ENCODE measurements at regions not wholly inside any gene's neighbourhood (a gene's known extent, or its start where the extent isn't known, plus 50 kb on each side); places are given as distances from the start of the nearest gene placed in this dataset.

DNA sequence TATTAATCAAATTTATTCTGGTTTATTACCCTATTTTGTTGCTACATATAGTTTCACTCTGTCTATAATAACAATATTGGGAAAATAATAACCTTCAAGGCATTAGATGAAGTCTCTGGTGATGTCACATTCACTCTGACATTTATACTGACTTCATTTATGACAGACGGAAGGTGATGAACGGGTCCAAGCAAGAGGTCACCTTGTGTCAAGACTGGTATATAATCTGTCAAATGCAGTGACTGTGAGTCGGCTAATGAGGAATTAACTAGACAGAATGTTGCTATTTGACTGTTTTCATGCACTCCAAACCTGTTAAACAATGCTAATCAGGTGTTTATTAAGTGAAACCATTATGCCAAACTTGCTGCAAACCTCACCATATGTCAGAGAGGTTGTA, 800.5 kb upstream of the KLHL1 start:
- H3K4me3 ChIP-seq (ENCODE audit: low read depth in 1 of 2, low read length in 2 of 2): no peak overlapping the region
- H3K79me2 ChIP-seq (ENCODE audit: insufficient read depth, low read length): no peaks in the 10 kb centered on the region
- H3K36me3 ChIP-seq (ENCODE audit: insufficient read depth, low read length): no peaks in the 10 kb centered on the region
- H3K9ac ChIP-seq (ENCODE audit: low read depth, low read length): no peak overlapping the region
- H3K27me3 ChIP-seq (ENCODE audit: insufficient read depth, low read length, poor library complexity): no peaks in the 10 kb centered on the region
- H2AFZ ChIP-seq (ENCODE audit: low read depth, low read length): no peak overlapping the region
- no peaks in the 10 kb centered on the region for H4K20me1 ChIP-seq (ENCODE audit: insufficient read depth, low read length)
- H3K4me1 ChIP-seq (ENCODE audit: insufficient read depth, low read length): no peaks in the 10 kb centered on the region
- no peak overlapping the region for H3K4me2 ChIP-seq (ENCODE audit: insufficient read depth, low read length)
- TF ChIP-seq, protein P1, sequence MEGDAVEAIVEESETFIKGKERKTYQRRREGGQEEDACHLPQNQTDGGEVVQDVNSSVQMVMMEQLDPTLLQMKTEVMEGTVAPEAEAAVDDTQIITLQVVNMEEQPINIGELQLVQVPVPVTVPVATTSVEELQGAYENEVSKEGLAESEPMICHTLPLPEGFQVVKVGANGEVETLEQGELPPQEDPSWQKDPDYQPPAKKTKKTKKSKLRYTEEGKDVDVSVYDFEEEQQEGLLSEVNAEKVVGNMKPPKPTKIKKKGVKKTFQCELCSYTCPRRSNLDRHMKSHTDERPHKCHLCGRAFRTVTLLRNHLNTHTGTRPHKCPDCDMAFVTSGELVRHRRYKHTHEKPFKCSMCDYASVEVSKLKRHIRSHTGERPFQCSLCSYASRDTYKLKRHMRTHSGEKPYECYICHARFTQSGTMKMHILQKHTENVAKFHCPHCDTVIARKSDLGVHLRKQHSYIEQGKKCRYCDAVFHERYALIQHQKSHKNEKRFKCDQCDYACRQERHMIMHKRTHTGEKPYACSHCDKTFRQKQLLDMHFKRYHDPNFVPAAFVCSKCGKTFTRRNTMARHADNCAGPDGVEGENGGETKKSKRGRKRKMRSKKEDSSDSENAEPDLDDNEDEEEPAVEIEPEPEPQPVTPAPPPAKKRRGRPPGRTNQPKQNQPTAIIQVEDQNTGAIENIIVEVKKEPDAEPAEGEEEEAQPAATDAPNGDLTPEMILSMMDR (IDR thresholded peaks at IDR 0.05; ENCODE audit: borderline replicate concordance, extremely low read depth, low read length, poor library complexity, severe bottlenecking): no peak
- TF ChIP-seq EZH2 (IDR thresholded peaks at IDR 0.05; ENCODE audit: borderline replicate concordance, low read depth, low read length, severe bottlenecking): no peak
- DNase-seq (no peak), ATAC-seq (ENCODE audit: insufficient read depth, low read depth) (no peak)
- no peaks in the 10 kb centered on the region for H3K9me3 ChIP-seq (ENCODE audit: insufficient read depth, low read length, severe bottlenecking)
- H3K27ac ChIP-seq (ENCODE audit: low read length): no peak overlapping the region

DNA sequence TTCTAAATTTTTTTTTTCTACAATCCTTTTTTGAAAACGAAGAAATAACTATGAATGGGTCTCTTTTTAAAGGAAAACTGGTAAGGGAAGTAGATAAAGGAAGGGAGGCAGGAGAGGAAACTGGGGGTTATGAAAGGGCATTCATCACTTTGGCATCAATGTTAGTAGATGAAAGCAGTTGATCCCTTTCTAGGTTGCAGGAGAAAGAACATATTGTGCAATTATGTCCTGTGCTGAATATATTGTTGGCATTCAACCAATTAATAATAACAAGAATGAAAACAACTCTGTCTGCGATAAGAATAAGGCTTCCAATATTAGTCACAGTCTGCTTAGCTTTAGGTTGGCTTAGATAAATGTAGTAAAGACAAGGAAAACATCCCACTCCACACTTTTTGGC, 796.8 kb upstream of the KLHL1 start:
- no peak overlapping the region for H3K9ac ChIP-seq (ENCODE audit: low read depth, low read length)
- no peaks in the 10 kb centered on the region for H4K20me1 ChIP-seq (ENCODE audit: insufficient read depth, low read length)
- TF ChIP-seq, protein P1 (IDR thresholded peaks at IDR 0.05; ENCODE audit: borderline replicate concordance, extremely low read depth, low read length, poor library complexity, severe bottlenecking): no peak
- TF ChIP-seq EZH2 (IDR thresholded peaks at IDR 0.05; ENCODE audit: borderline replicate concordance, low read depth, low read length, severe bottlenecking): no peak
- no peaks in the 10 kb centered on the region for H3K4me1 ChIP-seq (ENCODE audit: insufficient read depth, low read length)
- no peak overlapping the region for H3K4me3 ChIP-seq (ENCODE audit: low read depth in 1 of 2, low read length in 2 of 2)
- H3K4me2 ChIP-seq (ENCODE audit: insufficient read depth, low read length): no peak overlapping the region
- no peak overlapping the region for H3K27ac ChIP-seq (ENCODE audit: low read length)
- H3K36me3 ChIP-seq (ENCODE audit: insufficient read depth, low read length): no peaks in the 10 kb centered on the region
- DNase-seq: no peak
- ATAC-seq (ENCODE audit: insufficient read depth, low read depth): no peak
- no peak overlapping the region for H2AFZ ChIP-seq (ENCODE audit: low read depth, low read length)
- no peaks in the 10 kb centered on the region for H3K9me3 ChIP-seq (ENCODE audit: insufficient read depth, low read length, severe bottlenecking)
- H3K27me3 ChIP-seq (ENCODE audit: insufficient read depth, low read length, poor library complexity): no peaks in the 10 kb centered on the region
- H3K79me2 ChIP-seq (ENCODE audit: insufficient read depth, low read length): no peaks in the 10 kb centered on the region

GRCh38 chr13:70896136-70896535, 787.9 kb upstream of the KLHL1 start:
- Histone ChIP-seq H4K20me1 (ENCODE audit: insufficient read depth, low read length) (no peaks in the 10 kb centered on the region), H3K4me3 (ENCODE audit: low read depth in 1 of 2, low read length in 2 of 2) (no peak overlapping the region), H3K4me1 (ENCODE audit: insufficient read depth, low read length) (no peaks in the 10 kb centered on the region), H3K27ac (ENCODE audit: low read length) (no peak overlapping the region), H3K79me2 (ENCODE audit: insufficient read depth, low read length) (no peaks in the 10 kb centered on the region), H3K9me3 (ENCODE audit: insufficient read depth, low read length, severe bottlenecking) (no peaks in the 10 kb centered on the region), H3K4me2 (ENCODE audit: insufficient read depth, low read length) (no peak overlapping the region), H3K27me3 (ENCODE audit: insufficient read depth, low read length, poor library complexity) (no peaks in the 10 kb centered on the region), H3K36me3 (ENCODE audit: insufficient read depth, low read length) (no peaks in the 10 kb centered on the region), H2AFZ (ENCODE audit: low read depth, low read length) (no peak overlapping the region), H3K9ac (ENCODE audit: low read depth, low read length) (no peak overlapping the region)
- no peak for TF ChIP-seq EZH2 (IDR thresholded peaks at IDR 0.05; ENCODE audit: borderline replicate concordance, low read depth, low read length, severe bottlenecking)
- TF ChIP-seq, protein P1 (IDR thresholded peaks at IDR 0.05; ENCODE audit: borderline replicate concordance, extremely low read depth, low read length, poor library complexity, severe bottlenecking): no peak
- ATAC-seq (ENCODE audit: insufficient read depth, low read depth) (no peak), DNase-seq (no peak)

DNA sequence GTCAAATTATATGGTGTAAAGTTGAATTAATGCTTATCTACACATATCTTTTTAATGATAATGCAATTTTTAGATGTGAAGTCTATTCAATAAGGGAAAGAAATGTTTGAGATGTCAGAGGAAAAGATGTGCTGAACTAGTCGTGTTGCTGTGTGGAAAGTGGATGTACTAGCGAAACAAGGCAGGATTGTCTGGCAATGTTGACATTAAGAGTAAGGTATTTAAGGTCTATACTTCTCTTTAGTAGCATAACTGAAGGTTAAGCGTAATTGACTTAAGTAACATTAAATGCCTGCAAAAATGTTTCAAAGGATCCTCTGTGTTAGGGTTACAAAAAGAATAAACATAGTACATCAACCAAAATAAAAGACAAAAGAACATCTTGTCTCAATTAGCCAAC, 787.3 kb upstream of the KLHL1 start:
- no peak overlapping the region for H3K4me2 ChIP-seq (ENCODE audit: insufficient read depth, low read length)
- TF ChIP-seq, protein P1 (IDR thresholded peaks at IDR 0.05; ENCODE audit: borderline replicate concordance, extremely low read depth, low read length, poor library complexity, severe bottlenecking): no peak
- no peak for TF ChIP-seq EZH2 (IDR thresholded peaks at IDR 0.05; ENCODE audit: borderline replicate concordance, low read depth, low read length, severe bottlenecking)

More for the DNA sequence above, 787.3 kb upstream of the KLHL1 start:
- Histone ChIP-seq H3K79me2 (ENCODE audit: insufficient read depth, low read length) (no peaks in the 10 kb centered on the region), H3K4me1 (ENCODE audit: insufficient read depth, low read length) (no peaks in the 10 kb centered on the region), H3K4me3 (ENCODE audit: low read depth in 1 of 2, low read length in 2 of 2) (no peak overlapping the region), H3K27me3 (ENCODE audit: insufficient read depth, low read length, poor library complexity) (no peaks in the 10 kb centered on the region), H3K27ac (ENCODE audit: low read length) (no peak overlapping the region), H2AFZ (ENCODE audit: low read depth, low read length) (no peak overlapping the region), H3K9ac (ENCODE audit: low read depth, low read length) (no peak overlapping the region), H3K9me3 (ENCODE audit: insufficient read depth, low read length, severe bottlenecking) (no peaks in the 10 kb centered on the region), H4K20me1 (ENCODE audit: insufficient read depth, low read length) (no peaks in the 10 kb centered on the region), H3K36me3 (ENCODE audit: insufficient read depth, low read length) (no peaks in the 10 kb centered on the region)
- ATAC-seq (ENCODE audit: insufficient read depth, low read depth) (no peak), DNase-seq (no peak)

Data from DND-41 (cell line).